ENCODE measurements at regions not wholly inside any gene's neighbourhood (a gene's known extent, or its start where the extent isn't known, plus 50 kb on each side); places are given as distances from the start of the nearest gene placed in this dataset.

GRCh38 chr1:96049759-96050409 is 671.7 kb upstream of the PTBP2 start:
- intact Hi-C loops (cut with DNase I) = no loop called here
- ATAC-seq (ENCODE audit: poor library complexity) (no peak), DNase-seq (no peak)

DNA sequence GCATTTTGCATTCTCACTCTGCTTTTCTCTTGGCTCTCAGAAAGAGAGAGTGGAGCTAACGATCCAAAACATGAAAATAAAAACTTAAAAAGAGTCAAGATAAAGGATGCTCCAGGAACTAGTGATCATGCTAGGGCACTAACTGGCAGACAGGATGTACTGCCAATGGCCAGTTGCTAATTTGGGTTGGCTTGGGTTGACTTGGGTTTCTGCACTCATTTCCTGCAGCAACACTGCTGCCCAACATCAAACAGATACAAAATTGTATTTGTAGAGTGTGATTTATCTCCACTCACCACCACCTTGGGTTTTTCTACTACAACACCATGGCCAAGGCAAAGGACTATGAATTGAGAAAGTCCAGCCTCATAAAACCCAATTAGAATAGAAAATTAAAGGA is 662.3 kb upstream of the PTBP2 start:
- DNase-seq = no peak
- no peak for ATAC-seq (ENCODE audit: poor library complexity)
- intact Hi-C loops (cut with DNase I) = no loop called here

GRCh38 chr1:96059736-96060135 is 661.8 kb upstream of the PTBP2 start:
- ATAC-seq (ENCODE audit: poor library complexity) (no peak), DNase-seq (no peak)
- intact Hi-C loops (cut with DNase I) = no loop called here

- ATAC-seq (ENCODE audit: poor library complexity) (no peak), DNase-seq (no peak)
- intact Hi-C loops (cut with DNase I) = no loop called here
Observed at GRCh38 chr1:96060621-96061020, 661.0 kb upstream of the PTBP2 start.

DNA sequence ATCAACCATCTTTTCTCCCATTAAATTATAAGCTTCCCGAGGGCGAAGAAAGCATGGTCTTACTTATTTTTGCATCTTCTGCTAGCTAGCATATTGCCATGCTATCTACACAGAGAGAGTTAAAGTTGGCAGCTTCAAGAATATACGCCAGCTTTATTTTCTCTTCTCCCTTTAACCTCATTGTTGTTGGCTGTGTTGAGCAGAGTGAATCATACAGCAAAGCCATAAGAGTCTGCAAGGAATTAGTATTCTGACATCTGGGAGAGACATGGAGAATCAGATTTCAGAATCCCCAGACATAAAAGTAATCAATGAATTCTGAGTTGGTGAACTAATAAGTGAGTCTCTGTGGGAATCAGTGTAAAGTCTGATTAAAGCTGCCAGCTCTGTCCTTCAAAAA is 649.6 kb upstream of the PTBP2 start:
- ATAC-seq (ENCODE audit: poor library complexity) (no peak), DNase-seq (no peak)
- intact Hi-C loops (cut with DNase I) = no loop called here

GRCh38 chr1:96073100-96073499 is 648.5 kb upstream of the PTBP2 start:
- ATAC-seq (ENCODE audit: poor library complexity) = no peak
- intact Hi-C loops (cut with DNase I) = no loop called here
- no peak for DNase-seq

DNA sequence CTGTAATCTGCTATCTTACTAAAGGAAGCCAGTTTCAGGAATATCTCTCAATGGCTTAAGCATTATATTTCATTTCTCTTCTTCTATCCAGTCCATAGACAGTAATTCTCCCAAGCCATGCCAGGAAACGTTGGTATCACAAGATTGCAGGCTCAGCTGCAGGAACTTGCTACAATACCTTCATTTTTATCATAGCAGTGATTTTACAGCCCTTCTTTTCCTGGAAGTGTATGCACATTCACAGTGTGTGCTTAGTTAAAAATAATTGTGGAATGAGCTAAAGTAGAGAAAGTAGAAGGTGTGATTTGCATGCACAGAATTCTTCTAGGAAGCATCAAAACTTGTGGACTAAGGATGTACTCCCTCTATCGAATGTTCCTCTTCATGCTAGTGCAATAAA is 647.2 kb upstream of the PTBP2 start:
- ATAC-seq (ENCODE audit: poor library complexity) (no peak), DNase-seq (no peak)
- intact Hi-C loops (cut with DNase I) = no loop called here

DNA sequence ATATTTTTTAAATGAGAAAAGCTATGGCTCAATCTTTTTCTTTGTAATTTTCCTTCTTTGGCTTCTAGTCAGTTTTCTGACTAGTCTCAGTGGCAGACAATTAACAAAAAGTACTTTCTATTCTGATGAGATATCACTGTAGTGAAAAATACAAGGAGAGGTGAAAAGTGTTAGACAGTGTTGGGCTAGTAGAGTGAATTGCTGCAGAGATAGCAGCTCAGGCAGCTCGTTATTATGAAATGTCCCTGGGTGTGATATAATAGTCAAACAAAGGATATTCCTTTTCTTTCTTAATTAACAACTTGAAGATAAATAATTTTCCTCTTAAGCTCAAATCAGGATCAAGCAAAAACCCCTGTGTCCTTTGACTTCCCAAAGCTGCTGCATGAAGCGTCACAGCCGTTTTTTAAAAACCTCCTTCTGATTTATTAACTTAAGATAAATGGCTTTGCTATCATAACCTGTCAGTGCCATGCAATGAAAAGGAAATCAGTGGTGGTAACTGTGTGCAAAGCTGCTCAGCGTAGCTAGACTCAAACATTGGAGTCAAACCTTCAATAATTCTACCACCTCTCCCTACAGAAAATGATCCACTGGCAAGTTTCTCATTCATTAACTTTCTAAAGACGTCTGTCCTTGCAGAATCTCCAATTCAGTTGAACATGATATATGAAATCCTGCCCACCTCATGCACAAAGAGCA is 646.6 kb upstream of the PTBP2 start:
- ATAC-seq (ENCODE audit: poor library complexity) = peak; percentile 49
- no peak for DNase-seq
- intact Hi-C loops (cut with DNase I) = no loop called here

GRCh38 chr1:96075704-96076455 is 645.7 kb upstream of the PTBP2 start:
- intact Hi-C loops (cut with DNase I) = no loop called here
- DNase-seq = no peak
- ATAC-seq (ENCODE audit: poor library complexity) = peak; percentile 49

DNA sequence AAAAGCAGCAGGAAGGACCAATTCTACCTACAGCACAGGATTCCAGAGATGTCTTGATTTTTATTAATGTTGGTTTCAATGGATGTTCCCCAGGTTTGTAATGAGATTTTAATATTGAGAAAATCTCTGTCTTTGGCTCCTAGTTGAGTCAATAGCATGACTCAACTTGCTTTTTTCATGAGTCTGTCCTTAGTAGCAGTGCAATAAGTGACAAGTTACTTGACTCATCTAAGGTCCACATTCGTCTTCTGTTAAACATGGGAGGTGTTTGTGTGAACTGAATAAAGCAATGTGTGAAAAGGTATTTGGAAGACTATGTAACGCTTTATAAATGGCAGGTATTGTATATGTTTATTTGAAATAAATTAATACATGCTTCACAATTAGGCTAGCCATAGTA is 645.0 kb upstream of the PTBP2 start:
- no peak for ATAC-seq (ENCODE audit: poor library complexity)

GRCh38 chr1:96079581-96079980 is 642.0 kb upstream of the PTBP2 start:
- no peak for DNase-seq
- intact Hi-C loops (cut with DNase I) = no loop called here
- no peak for ATAC-seq (ENCODE audit: poor library complexity)

More for the DNA sequence above, 645.0 kb upstream of the PTBP2 start:
- no peak for DNase-seq
- intact Hi-C loops (cut with DNase I) = no loop called here

DNA sequence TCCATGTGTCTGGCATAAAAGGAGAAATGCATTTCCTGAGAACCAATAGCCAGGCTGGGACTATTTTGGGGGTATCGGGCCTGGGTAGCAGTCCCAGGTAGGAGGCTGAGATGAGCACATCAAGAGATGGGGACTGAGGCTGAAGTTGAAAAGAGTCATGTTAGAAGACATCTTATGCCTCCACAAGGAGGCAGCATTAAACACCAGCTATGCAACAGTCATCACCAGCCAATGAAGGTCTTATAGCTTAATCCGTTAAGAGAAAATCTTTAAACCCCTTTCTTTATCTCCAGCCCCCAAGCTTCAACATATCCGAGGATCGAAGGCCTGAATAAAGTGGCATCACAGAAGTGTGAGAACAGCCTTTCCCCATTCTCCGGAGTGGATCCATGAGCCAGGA is 640.7 kb upstream of the PTBP2 start:
- ATAC-seq (ENCODE audit: poor library complexity) (no peak), DNase-seq (no peak)
- intact Hi-C loops (cut with DNase I) = no loop called here

DNA sequence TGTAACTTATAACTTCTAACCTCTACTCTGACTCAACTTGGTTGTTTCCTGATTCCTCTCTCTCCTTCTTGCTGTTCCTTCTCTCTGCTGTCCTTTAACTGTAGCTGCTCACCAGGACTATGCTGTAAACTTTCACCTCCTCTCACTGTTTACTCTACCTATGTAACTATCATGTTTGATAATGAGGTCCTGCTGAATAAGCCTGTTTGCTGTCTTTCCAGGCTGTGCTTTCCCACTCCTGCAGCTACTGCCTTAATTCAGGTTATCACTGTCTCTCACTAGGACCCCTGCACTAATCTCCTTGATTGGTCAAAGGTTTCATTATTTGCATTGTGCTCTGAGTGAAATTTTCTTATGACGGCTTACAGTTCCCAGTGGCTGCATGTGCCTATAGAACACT is 633.9 kb upstream of the PTBP2 start:
- ATAC-seq (ENCODE audit: poor library complexity) = no peak
- intact Hi-C loops (cut with DNase I) = no loop called here
- DNase-seq = no peak

DNA sequence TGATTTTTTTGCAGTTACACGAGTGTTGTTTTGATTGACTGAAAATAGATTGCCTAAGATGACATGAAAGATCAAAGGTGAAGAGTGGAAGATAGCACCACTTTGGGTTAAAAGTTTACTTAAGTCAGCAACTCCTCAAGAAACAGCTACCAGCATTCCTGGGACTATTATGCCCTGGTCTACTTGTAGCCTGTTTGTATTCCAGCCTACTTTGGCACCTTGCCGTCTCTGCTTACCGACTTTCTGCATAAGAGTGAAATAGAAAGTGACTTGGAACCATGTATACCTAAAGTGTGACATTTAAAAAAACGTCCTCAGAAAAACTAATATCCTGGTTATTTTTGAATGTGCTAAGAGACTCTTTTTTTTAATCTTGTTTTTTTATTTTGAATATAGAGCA is 631.5 kb upstream of the PTBP2 start:
- intact Hi-C loops (cut with DNase I) = no loop called here
- no peak for DNase-seq
- no peak for ATAC-seq (ENCODE audit: poor library complexity)

GRCh38 chr1:96095849-96096612 is 625.6 kb upstream of the PTBP2 start:
- no peak for DNase-seq
- intact Hi-C loops (cut with DNase I) = no loop called here

GRCh38 chr1:96096613-96097321 is 624.8 kb upstream of the PTBP2 start:
- DNase-seq (no peak), ATAC-seq (ENCODE audit: poor library complexity) (no peak)
- intact Hi-C loops (cut with DNase I) = no loop called here

More at GRCh38 chr1:96095849-96096612, 625.6 kb upstream of the PTBP2 start:
- no peak for ATAC-seq (ENCODE audit: poor library complexity)

GRCh38 chr1:96104506-96104905 is 617.1 kb upstream of the PTBP2 start:
- ATAC-seq (ENCODE audit: poor library complexity) (no peak), DNase-seq (no peak)
- intact Hi-C loops (cut with DNase I) = no loop called here

DNA sequence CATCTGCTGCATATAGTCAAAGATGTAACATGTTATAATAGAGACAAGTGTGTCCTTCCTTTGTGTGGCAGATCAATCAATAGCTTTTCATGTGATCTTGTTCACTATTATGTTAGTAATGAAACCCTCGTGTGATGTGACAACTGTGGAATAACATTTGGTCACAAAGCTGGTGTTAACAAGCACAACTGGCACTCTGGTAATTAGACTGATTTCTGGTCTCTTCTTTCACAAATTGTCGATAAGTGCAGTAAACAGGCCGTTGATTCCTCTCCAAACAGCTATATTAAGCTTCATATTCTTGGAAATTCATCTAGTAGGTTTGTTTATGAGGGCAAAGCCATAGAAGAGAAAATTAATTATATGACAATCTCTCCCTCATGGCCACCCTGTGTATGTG is 616.7 kb upstream of the PTBP2 start:
- intact Hi-C loops (cut with DNase I) = no loop called here
- ATAC-seq (ENCODE audit: poor library complexity) (no peak), DNase-seq (no peak)

DNA sequence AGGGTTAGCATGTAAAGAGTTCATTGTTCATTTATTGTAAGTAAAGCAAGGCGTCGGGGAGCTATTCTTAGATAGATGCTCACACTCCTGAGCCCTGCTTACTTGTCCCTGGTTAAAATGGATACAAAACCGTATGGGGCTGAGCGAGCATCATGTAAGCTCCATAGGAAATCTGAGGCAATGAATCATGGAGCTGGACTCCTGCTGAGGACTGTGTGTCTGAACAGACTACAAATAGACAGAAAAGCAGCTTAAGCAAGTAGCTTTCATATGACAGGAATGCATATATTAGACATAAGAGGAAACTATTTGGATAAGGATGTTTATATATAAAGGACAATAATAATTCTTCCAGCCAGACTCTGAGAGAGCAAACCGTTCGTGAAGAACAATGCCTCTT is 604.9 kb upstream of the PTBP2 start:
- no peak for ATAC-seq (ENCODE audit: poor library complexity)
- intact Hi-C loops (cut with DNase I) = no loop called here

More for the DNA sequence above, 604.9 kb upstream of the PTBP2 start:
- DNase-seq = no peak
